ENCODE measurements at regions not wholly inside any gene's neighbourhood (a gene's known extent, or its start where the extent isn't known, plus 50 kb on each side); places are given as distances from the start of the nearest gene placed in this dataset.

GRCh38 chr3:178075344-178075743 is 460.9 kb upstream of the KCNMB2 start:
- H3K4me1 ChIP-seq: peaks cover 15 to 66% (median 51%) of the 10 kb centered on the region in 4 donors
- intact Hi-C loops (cut with DNase I): no loop called here

GRCh38 chr3:178078953-178079352 is 457.3 kb upstream of the KCNMB2 start:
- peak; percentile 30 to 64 for TF ChIP-seq POLR2AphosphoS5 (IDR thresholded peaks at IDR 0.05)
- TF ChIP-seq CTCF (IDR thresholded peaks at IDR 0.05): no peak
- no peaks in the 10 kb centered on the region for H3K27me3 ChIP-seq
- peaks cover 20 to 55% (median 53%) of the 10 kb centered on the region in 4 donors for H3K4me1 ChIP-seq
- 28% methylated on average over 1 of the region's 1 CpG for WGBS
- peak overlapping the region; percentile 46 to 78 (median 64) for H3K27ac ChIP-seq (replicated peaks in 1 of 4)
- no peak for DNase-seq (ENCODE audit: extremely low spot score)
- no peaks in the 10 kb centered on the region for H3K9me3 ChIP-seq
- H3K4me3 ChIP-seq: no peak overlapping the region
- intact Hi-C loops (cut with DNase I): no loop called here
- H3K36me3 ChIP-seq: no peaks in the 10 kb centered on the region

More at GRCh38 chr3:178075344-178075743, 460.9 kb upstream of the KCNMB2 start:
- 67% methylated on average over 5 of the region's 5 CpGs for WGBS
- H3K27me3 ChIP-seq: no peaks in the 10 kb centered on the region
- no peaks in the 10 kb centered on the region for H3K9me3 ChIP-seq
- no peaks in the 10 kb centered on the region for H3K36me3 ChIP-seq
- TF ChIP-seq EP300 (IDR thresholded peaks at IDR 0.05) (no peak), POLR2A (IDR thresholded peaks at IDR 0.05; ENCODE audit: low read depth) (no peak), CTCF (IDR thresholded peaks at IDR 0.05) (no peak), POLR2AphosphoS5 (IDR thresholded peaks at IDR 0.05) (no peak)
- DNase-seq (ENCODE audit: extremely low spot score): no peak
- H3K4me3 ChIP-seq: no peak overlapping the region
- H3K27ac ChIP-seq (replicated peaks in 1 of 4): no peak overlapping the region

- DNase-seq (ENCODE audit: extremely low spot score): no peak
- Histone ChIP-seq H3K27me3 (no peaks in the 10 kb centered on the region), H3K4me3 (no peak overlapping the region), H3K4me1 (peaks cover 30 to 65% (median 63%) of the 10 kb centered on the region in 4 donors), H3K9me3 (no peaks in the 10 kb centered on the region), H3K27ac (replicated peaks in 1 of 4) (peak overlapping the region; percentile 2 to 78 (median 57)), H3K36me3 (no peaks in the 10 kb centered on the region)
- WGBS: 40% methylated on average over 1 of the region's 1 CpG
- no peak for TF ChIP-seq POLR2AphosphoS5 (IDR thresholded peaks at IDR 0.05)
- TF ChIP-seq EP300 (IDR thresholded peaks at IDR 0.05): no peak
- TF ChIP-seq POLR2A (IDR thresholded peaks at IDR 0.05; ENCODE audit: low read depth): no peak
- TF ChIP-seq CTCF (IDR thresholded peaks at IDR 0.05): no peak
- intact Hi-C loops (cut with DNase I): no loop called here
Observed at GRCh38 chr3:178079966-178080365, 456.3 kb upstream of the KCNMB2 start.

GRCh38 chr3:178082326-178082906 is 453.8 kb upstream of the KCNMB2 start:
- intact Hi-C loops (cut with DNase I): no loop called here
- DNase-seq (ENCODE audit: extremely low spot score): no peak
- H3K27me3 ChIP-seq: no peaks in the 10 kb centered on the region
- H3K9me3 ChIP-seq: no peaks in the 10 kb centered on the region
- peaks cover 38 to 81% (median 71%) of the 10 kb centered on the region in 4 donors for H3K4me1 ChIP-seq
- no peak overlapping the region for H3K4me3 ChIP-seq
- 57% methylated on average over 4 of the region's 4 CpGs for WGBS
- TF ChIP-seq EP300 (IDR thresholded peaks at IDR 0.05) (no peak), CTCF (IDR thresholded peaks at IDR 0.05) (no peak), POLR2AphosphoS5 (IDR thresholded peaks at IDR 0.05) (no peak), POLR2A (IDR thresholded peaks at IDR 0.05; ENCODE audit: low read depth) (no peak)
- peak overlapping the region; percentile 61 to 78 (median 68) for H3K27ac ChIP-seq (replicated peaks in 1 of 4)
- no peaks in the 10 kb centered on the region for H3K36me3 ChIP-seq
